Uterus (tissue), 3 donors: ENCODE measurements at regions not wholly inside any gene's neighbourhood (a gene's known extent, or its start where the extent isn't known, plus 50 kb on each side); places are given as distances from the start of the nearest gene placed in this dataset.

Experiments used
- DNase-seq, 2 donors: peaks; one replicate each; pipeline ENCODE4 v3.0.0-alpha.2; 2019 to 2020
- H3K27ac ChIP-seq, 2 donors: fragments of 200-600 bp; sonication (generic); 1 replicate in 1 of 2; 2 replicates in 1 of 2; pipeline ENCODE4 v1.5.1; 2016 to 2018
- H3K27me3 ChIP-seq, 2 donors: fragments of 200-600 bp; sonication (generic); one replicate each; pipeline ENCODE4 v1.5.1; 2018 to 2019; ENCODE audit warnings: control low read depth in 1 of 2
- H3K36me3 ChIP-seq, 2 donors: fragments of 200-600 bp; sonication (generic); one replicate each; pipeline ENCODE4 v1.5.1; 2019; ENCODE audit warnings: control low read depth in 1 of 2
- H3K4me1 ChIP-seq, 2 donors: fragments of 200-600 bp; sonication (generic); one replicate each; pipeline ENCODE4 v1.5.1; 2018 to 2019; ENCODE audit warnings: control low read depth in 1 of 2
- H3K4me3 ChIP-seq, 2 donors: fragments of 200-600 bp; sonication (generic); 1 replicate in 1 of 2; 2 replicates in 1 of 2; pipeline ENCODE4 v1.5.1; 2018 to 2019; ENCODE audit warnings: mild to moderate bottlenecking in 1 of 2
- H3K9me3 ChIP-seq, 2 donors: fragments of 200-600 bp; sonication (generic); one replicate each; pipeline ENCODE4 v1.5.1; 2019; ENCODE audit warnings: control low read depth in 1 of 2
- CTCF ChIP-seq, 4 experiments: fragments of 200-600 bp in 2 of 4; fragments of 450-650 bp in 2 of 4; sonication (generic) in 2 of 4; IDR thresholded peaks; one replicate each; pipeline ENCODE4 v1.5.1; 2016 to 2019; ENCODE audit warnings: antibody characterized with exemption in 4 of 4, mild to moderate bottlenecking in 2 of 4, moderate library complexity in 1 of 4
- POLR2A ChIP-seq, 2 donors: fragments of 450-650 bp; IDR thresholded peaks; one replicate each; pipeline ENCODE4 v1.6.1; 2016; ENCODE audit warnings: antibody characterized with exemption in 2 of 2, mild to moderate bottlenecking in 1 of 2, moderate library complexity in 1 of 2
- intact Hi-C: fragments of 100-400 bp; cut with DNase I; formaldehyde crosslinking; loops from one replicate; pipeline ENCODE4 v1.15.1; 2023; ENCODE audit warnings: low total_unique reads
- donor health status: DM: yes; HTN: yes; CAD: no.

GRCh38 chr4:156615066-156615531 is 356.5 kb downstream of the PDGFC start:
- peak overlapping the region; percentile 45 to 70 for H3K27ac ChIP-seq
- H3K4me3 ChIP-seq, result no peak overlapping the region
- DNase-seq, result peak in 1 of 2 donors; percentile 47
- H3K9me3 ChIP-seq, result no peaks in the 10 kb centered on the region
- TF ChIP-seq POLR2A (IDR thresholded peaks at IDR 0.05) (no peak), CTCF (IDR thresholded peaks at IDR 0.05) (no peak)
- H3K4me1 ChIP-seq, result no peaks in the 10 kb centered on the region
- no peaks in the 10 kb centered on the region for H3K27me3 ChIP-seq
- intact Hi-C loops, result no loop called here
- no peaks in the 10 kb centered on the region for H3K36me3 ChIP-seq

GRCh38 chr4:156614536-156614935 is 357.1 kb downstream of the PDGFC start:
- TF ChIP-seq CTCF (IDR thresholded peaks at IDR 0.05) (no peak), POLR2A (IDR thresholded peaks at IDR 0.05) (no peak)
- Histone ChIP-seq H3K27ac (peak overlapping the region; percentile 48 to 70), H3K4me1 (no peaks in the 10 kb centered on the region), H3K4me3 (no peak overlapping the region), H3K36me3 (no peaks in the 10 kb centered on the region), H3K27me3 (no peaks in the 10 kb centered on the region), H3K9me3 (no peaks in the 10 kb centered on the region)
- no peak for DNase-seq
- intact Hi-C loops, result no loop called here

- Histone ChIP-seq H3K36me3 (no peaks in the 10 kb centered on the region), H3K4me1 (no peaks in the 10 kb centered on the region), H3K27me3 (no peaks in the 10 kb centered on the region), H3K9me3 (no peaks in the 10 kb centered on the region), H3K27ac (peak overlapping the region in 1 of 2 donors; percentile 57), H3K4me3 (no peak overlapping the region)
- no peak for TF ChIP-seq CTCF (IDR thresholded peaks at IDR 0.05)
- DNase-seq, result no peak
- intact Hi-C loops, result no loop called here
These were observed 362.2 kb downstream of the PDGFC start for GRCh38 chr4:156609421-156609820.

- no peaks in the 10 kb centered on the region for H3K27me3 ChIP-seq
- intact Hi-C loops, result no loop called here
- no peak overlapping the region for H3K4me3 ChIP-seq
- H3K9me3 ChIP-seq, result no peaks in the 10 kb centered on the region
- DNase-seq, result no peak
- H3K27ac ChIP-seq, result peak overlapping the region; percentile 66 to 82
- TF ChIP-seq CTCF (IDR thresholded peaks at IDR 0.05) (no peak), POLR2A (IDR thresholded peaks at IDR 0.05) (no peak)
- no peaks in the 10 kb centered on the region for H3K4me1 ChIP-seq
- no peaks in the 10 kb centered on the region for H3K36me3 ChIP-seq
These were observed 362.9 kb downstream of the PDGFC start for GRCh38 chr4:156608651-156609050.

GRCh38 chr4:156607478-156607857 is 364.1 kb downstream of the PDGFC start:
- Histone ChIP-seq H3K27ac (peak overlapping the region; percentile 66 to 82), H3K9me3 (no peaks in the 10 kb centered on the region), H3K36me3 (no peaks in the 10 kb centered on the region), H3K4me1 (no peaks in the 10 kb centered on the region), H3K27me3 (no peaks in the 10 kb centered on the region), H3K4me3 (no peak overlapping the region)
- intact Hi-C loops, result no loop called here
- DNase-seq, result no peak
- no peak for TF ChIP-seq CTCF (IDR thresholded peaks at IDR 0.05)
- TF ChIP-seq POLR2A (IDR thresholded peaks at IDR 0.05), result no peak
